ENCODE measurements at regions not wholly inside any gene's neighbourhood (a gene's known extent, or its start where the extent isn't known, plus 50 kb on each side); places are given as distances from the start of the nearest gene placed in this dataset.

GRCh38 chr3:34938784-34939183, 700.5 kb upstream of the ARPP21 start:
- no peak for DNase-seq (ENCODE audit: low spot score)

GRCh38 chr3:34942256-34942655, 697.1 kb upstream of the ARPP21 start:
- no peak for DNase-seq (ENCODE audit: low spot score)

- DNase-seq (ENCODE audit: low spot score): no peak
These were observed 691.5 kb upstream of the ARPP21 start for GRCh38 chr3:34947834-34948233.

- no peak for DNase-seq (ENCODE audit: low spot score)
These were observed 690.8 kb upstream of the ARPP21 start for GRCh38 chr3:34948517-34948916.

- DNase-seq (ENCODE audit: low spot score): no peak
These were observed 683.6 kb upstream of the ARPP21 start for GRCh38 chr3:34955680-34956079.

- DNase-seq (ENCODE audit: low spot score): no peak
These were observed 682.8 kb upstream of the ARPP21 start for GRCh38 chr3:34956511-34956910.

GRCh38 chr3:34957677-34958076, 681.6 kb upstream of the ARPP21 start:
- no peak for DNase-seq (ENCODE audit: low spot score)

GRCh38 chr3:34969513-34969912, 669.8 kb upstream of the ARPP21 start:
- no peak for DNase-seq (ENCODE audit: low spot score)

GRCh38 chr3:34972481-34972880, 666.8 kb upstream of the ARPP21 start:
- DNase-seq (ENCODE audit: low spot score): no peak

- no peak for DNase-seq (ENCODE audit: low spot score)
These were observed 665.7 kb upstream of the ARPP21 start for GRCh38 chr3:34973586-34973985.

GRCh38 chr3:34983631-34984030, 655.7 kb upstream of the ARPP21 start:
- DNase-seq (ENCODE audit: low spot score): no peak

- DNase-seq (ENCODE audit: low spot score): no peak
These were observed 651.0 kb upstream of the ARPP21 start for GRCh38 chr3:34988296-34988695.

- no peak for DNase-seq (ENCODE audit: low spot score)
These were observed 643.4 kb upstream of the ARPP21 start for GRCh38 chr3:34995796-34996430.

GRCh38 chr3:34998902-34999301, 640.4 kb upstream of the ARPP21 start:
- DNase-seq (ENCODE audit: low spot score): no peak

- DNase-seq (ENCODE audit: low spot score): no peak
These were observed 627.1 kb upstream of the ARPP21 start for GRCh38 chr3:35012214-35012613.

GRCh38 chr3:35028157-35028556, 611.2 kb upstream of the ARPP21 start:
- DNase-seq (ENCODE audit: low spot score): no peak

GRCh38 chr3:35042210-35042991, 596.9 kb upstream of the ARPP21 start:
- DNase-seq (ENCODE audit: low spot score): no peak

- no peak for DNase-seq (ENCODE audit: low spot score)
These were observed 596.3 kb upstream of the ARPP21 start for GRCh38 chr3:35043040-35043439.

- no peak for DNase-seq (ENCODE audit: low spot score)
These were observed 595.1 kb upstream of the ARPP21 start for GRCh38 chr3:35044190-35044589.

- DNase-seq (ENCODE audit: low spot score): no peak
These were observed 594.2 kb upstream of the ARPP21 start for GRCh38 chr3:35045118-35045517.

GRCh38 chr3:35064761-35065160, 574.6 kb upstream of the ARPP21 start:
- no peak for DNase-seq (ENCODE audit: low spot score)

- no peak for DNase-seq (ENCODE audit: low spot score)
These were observed 573.4 kb upstream of the ARPP21 start for GRCh38 chr3:35065891-35066290.

- DNase-seq (ENCODE audit: low spot score): no peak
These were observed 571.6 kb upstream of the ARPP21 start for GRCh38 chr3:35067750-35068149.

Data from mesenteric fat pad (tissue), 1 donor.